HL-60 (cell line): ENCODE measurements at regions not wholly inside any gene's neighbourhood (a gene's known extent, or its start where the extent isn't known, plus 50 kb on each side); places are given as distances from the start of the nearest gene placed in this dataset.

Experiments
- DNase-seq, 2 experiments: peaks; one replicate each; pipeline ENCODE4 v3.0.0-alpha.2; 2010 to 2020; ENCODE audit warnings: low read depth in 1 of 2, low spot score in 1 of 2
- H3K27ac ChIP-seq: fragments of 250-450 bp; sonication (Bioruptor Pico); replicated peaks from 2 replicates; pipeline ENCODE4 v1.5.1; 2020; ENCODE audit warnings: mild to moderate bottlenecking, moderate library complexity
- H3K27me3 ChIP-seq: fragments of 250-450 bp; sonication (Bioruptor Pico); 2 replicates; pipeline ENCODE4 v1.5.1; 2021; ENCODE audit warnings: mild to moderate bottlenecking, moderate library complexity; ENCODE audit not compliant: insufficient read depth, poor library complexity, severe bottlenecking
- H3K4me3 ChIP-seq: replicated peaks from 2 replicates; pipeline ENCODE4 v1.5.1; 2011; ENCODE audit warnings: mild to moderate bottlenecking, control low read depth, low read length; ENCODE audit not compliant: insufficient read depth
- CTCF ChIP-seq: IDR thresholded peaks from one replicate; pipeline ENCODE4 v1.5.1; 2011; ENCODE audit warnings: low read length, control low read depth, inconsistent platforms; ENCODE audit not compliant: insufficient read depth
- GABPA ChIP-seq: IDR thresholded peaks from 2 replicates; pipeline ENCODE4 v1.6.1; 2012; ENCODE audit warnings: low read depth
- POLR2AphosphoS5 ChIP-seq: IDR thresholded peaks from 2 replicates; pipeline ENCODE4 v1.6.1; 2012; ENCODE audit warnings: low read depth
- SPI1 ChIP-seq: IDR thresholded peaks from 2 replicates; pipeline ENCODE4 v1.6.1; 2012; ENCODE audit warnings: low read depth, mild to moderate bottlenecking, borderline replicate concordance
- TF ChIP-seq, protein P1 (sequence below): IDR thresholded peaks from 2 replicates; pipeline ENCODE4 v1.6.1; 2012; ENCODE audit warnings: low read depth; ENCODE audit not compliant: insufficient replicate concordance

GRCh38 chr4:108331905-108332632 lies 163.3 kb upstream of the LEF1 start:
- Histone ChIP-seq H3K4me3 (no peak overlapping the region), H3K27me3 (peaks cover 11% of the 10 kb centered on the region), H3K27ac (no peak overlapping the region)
- no peak for DNase-seq
- TF ChIP-seq SPI1: no peak
- TF ChIP-seq, protein P1, sequence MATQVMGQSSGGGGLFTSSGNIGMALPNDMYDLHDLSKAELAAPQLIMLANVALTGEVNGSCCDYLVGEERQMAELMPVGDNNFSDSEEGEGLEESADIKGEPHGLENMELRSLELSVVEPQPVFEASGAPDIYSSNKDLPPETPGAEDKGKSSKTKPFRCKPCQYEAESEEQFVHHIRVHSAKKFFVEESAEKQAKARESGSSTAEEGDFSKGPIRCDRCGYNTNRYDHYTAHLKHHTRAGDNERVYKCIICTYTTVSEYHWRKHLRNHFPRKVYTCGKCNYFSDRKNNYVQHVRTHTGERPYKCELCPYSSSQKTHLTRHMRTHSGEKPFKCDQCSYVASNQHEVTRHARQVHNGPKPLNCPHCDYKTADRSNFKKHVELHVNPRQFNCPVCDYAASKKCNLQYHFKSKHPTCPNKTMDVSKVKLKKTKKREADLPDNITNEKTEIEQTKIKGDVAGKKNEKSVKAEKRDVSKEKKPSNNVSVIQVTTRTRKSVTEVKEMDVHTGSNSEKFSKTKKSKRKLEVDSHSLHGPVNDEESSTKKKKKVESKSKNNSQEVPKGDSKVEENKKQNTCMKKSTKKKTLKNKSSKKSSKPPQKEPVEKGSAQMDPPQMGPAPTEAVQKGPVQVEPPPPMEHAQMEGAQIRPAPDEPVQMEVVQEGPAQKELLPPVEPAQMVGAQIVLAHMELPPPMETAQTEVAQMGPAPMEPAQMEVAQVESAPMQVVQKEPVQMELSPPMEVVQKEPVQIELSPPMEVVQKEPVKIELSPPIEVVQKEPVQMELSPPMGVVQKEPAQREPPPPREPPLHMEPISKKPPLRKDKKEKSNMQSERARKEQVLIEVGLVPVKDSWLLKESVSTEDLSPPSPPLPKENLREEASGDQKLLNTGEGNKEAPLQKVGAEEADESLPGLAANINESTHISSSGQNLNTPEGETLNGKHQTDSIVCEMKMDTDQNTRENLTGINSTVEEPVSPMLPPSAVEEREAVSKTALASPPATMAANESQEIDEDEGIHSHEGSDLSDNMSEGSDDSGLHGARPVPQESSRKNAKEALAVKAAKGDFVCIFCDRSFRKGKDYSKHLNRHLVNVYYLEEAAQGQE: no peak
- no peak for TF ChIP-seq GABPA
- TF ChIP-seq CTCF: no peak
- TF ChIP-seq POLR2AphosphoS5: no peak

DNA sequence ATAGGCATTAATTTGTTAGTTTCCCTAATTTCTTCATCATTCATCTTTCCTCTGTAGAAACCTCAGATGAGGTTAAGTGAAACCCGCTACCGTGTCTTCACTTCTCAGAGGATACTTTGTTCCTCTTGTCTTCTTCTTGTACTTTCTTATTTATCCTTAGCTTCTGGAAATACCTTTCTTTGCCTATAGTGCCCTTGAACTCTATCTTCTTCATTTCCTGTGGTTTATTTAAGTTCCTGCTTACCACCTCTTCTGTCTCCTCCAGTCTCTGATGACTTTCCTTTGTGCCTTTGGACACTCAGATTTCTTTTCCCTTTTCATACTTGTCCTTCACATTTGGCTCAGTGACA lies 159.6 kb upstream of the LEF1 start:
- Histone ChIP-seq H3K27ac (no peak overlapping the region), H3K27me3 (peaks cover 11% of the 10 kb centered on the region), H3K4me3 (no peak overlapping the region)
- no peak for TF ChIP-seq GABPA
- TF ChIP-seq, protein P1: no peak
- TF ChIP-seq SPI1: no peak
- no peak for TF ChIP-seq POLR2AphosphoS5
- TF ChIP-seq CTCF: no peak
- DNase-seq: no peak

- TF ChIP-seq GABPA (no peak), SPI1 (no peak), CTCF (no peak), POLR2AphosphoS5 (no peak)
- TF ChIP-seq, protein P1: no peak
- no peak for DNase-seq
- no peak overlapping the region for H3K27ac ChIP-seq
- H3K27me3 ChIP-seq: peaks cover 11% of the 10 kb centered on the region
- H3K4me3 ChIP-seq: no peak overlapping the region
These were observed 159.1 kb upstream of the LEF1 start for GRCh38 chr4:108327642-108328382.
